WERI-Rb-1 (cell line): ENCODE measurements at regions not wholly inside any gene's neighbourhood (a gene's known extent, or its start where the extent isn't known, plus 50 kb on each side); places are given as distances from the start of the nearest gene placed in this dataset.

Experiments used
- DNase-seq: peaks from one replicate; pipeline ENCODE4 v3.0.0-alpha.2; 2020
- H3K27ac ChIP-seq: fragments of 250-450 bp; sonication (Bioruptor Pico); 2 replicates; pipeline ENCODE4 v1.5.1; 2020; ENCODE audit warnings: mild to moderate bottlenecking, moderate library complexity
- H3K27me3 ChIP-seq: fragments of 250-450 bp; sonication (Bioruptor Pico); 2 replicates; pipeline ENCODE4 v1.5.1; 2021; ENCODE audit warnings: mild to moderate bottlenecking, low read depth, moderate library complexity; ENCODE audit not compliant: insufficient read depth, severe bottlenecking
- H3K36me3 ChIP-seq: fragments of 250-450 bp; sonication (Bioruptor Pico); 2 replicates; pipeline ENCODE4 v1.5.1; 2020; ENCODE audit warnings: mild to moderate bottlenecking, moderate library complexity
- H3K4me3 ChIP-seq: 2 replicates; pipeline ENCODE4 v1.5.1; 2011; ENCODE audit warnings: low read depth, mild to moderate bottlenecking, control low read depth, low read length
- H3K9me3 ChIP-seq: fragments of 250-450 bp; sonication (Bioruptor Pico); 2 replicates; pipeline ENCODE4 v1.5.1; 2021; ENCODE audit warnings: mild to moderate bottlenecking, moderate library complexity; ENCODE audit not compliant: severe bottlenecking
- CTCF ChIP-seq: IDR thresholded peaks from 2 replicates; pipeline ENCODE4 v1.5.1; 2011; ENCODE audit warnings: low read depth, mild to moderate bottlenecking, control low read depth, inconsistent platforms, low read length

- Histone ChIP-seq H3K36me3 (no peaks in the 10 kb centered on the region), H3K27me3 (no peaks in the 10 kb centered on the region), H3K9me3 (no peaks in the 10 kb centered on the region), H3K4me3 (no peak overlapping the region), H3K27ac (no peak overlapping the region)
- no peak for TF ChIP-seq CTCF
- DNase-seq = no peak
These were observed 77.7 kb downstream of the GPR88 start for GRCh38 chr1:100615686-100616085.

- no peak for TF ChIP-seq CTCF
These were observed 78.2 kb downstream of the GPR88 start for GRCh38 chr1:100616121-100616621.

GRCh38 chr1:100622037-100622436 lies 84.1 kb downstream of the GPR88 start:
- no peaks in the 10 kb centered on the region for H3K36me3 ChIP-seq
- H3K9me3 ChIP-seq = no peaks in the 10 kb centered on the region
- H3K27me3 ChIP-seq = no peaks in the 10 kb centered on the region
- DNase-seq = no peak
- no peak overlapping the region for H3K4me3 ChIP-seq
- no peak overlapping the region for H3K27ac ChIP-seq
- no peak for TF ChIP-seq CTCF

More at GRCh38 chr1:100616121-100616621, 78.2 kb downstream of the GPR88 start:
- Histone ChIP-seq H3K9me3 (no peaks in the 10 kb centered on the region), H3K27me3 (no peaks in the 10 kb centered on the region), H3K4me3 (no peak overlapping the region), H3K27ac (no peak overlapping the region), H3K36me3 (no peaks in the 10 kb centered on the region)
- DNase-seq = no peak

- no peaks in the 10 kb centered on the region for H3K27me3 ChIP-seq
- H3K4me3 ChIP-seq = no peak overlapping the region
- no peaks in the 10 kb centered on the region for H3K9me3 ChIP-seq
- no peak for DNase-seq
- H3K27ac ChIP-seq = no peak overlapping the region
- H3K36me3 ChIP-seq = no peaks in the 10 kb centered on the region
- TF ChIP-seq CTCF = no peak
These were observed 84.6 kb downstream of the GPR88 start for GRCh38 chr1:100622506-100622905.

- no peak overlapping the region for H3K4me3 ChIP-seq
- H3K9me3 ChIP-seq = no peaks in the 10 kb centered on the region
- no peak overlapping the region for H3K27ac ChIP-seq
- no peaks in the 10 kb centered on the region for H3K27me3 ChIP-seq
- no peak for DNase-seq
- no peak for TF ChIP-seq CTCF
- H3K36me3 ChIP-seq = no peaks in the 10 kb centered on the region
These were observed 85.2 kb downstream of the GPR88 start for GRCh38 chr1:100622966-100623762.
